22Rv1 (cell line): ENCODE measurements at regions not wholly inside any gene's neighbourhood (a gene's known extent, or its start where the extent isn't known, plus 50 kb on each side); places are given as distances from the start of the nearest gene placed in this dataset.

ENCODE experiments used
- ZFX ChIP-seq: fragments of 450-650 bp; IDR thresholded peaks from 2 replicates; pipeline ENCODE4 v1.6.1; 2017; ENCODE audit warnings: antibody characterized with exemption, borderline replicate concordance
- TF ChIP-seq, protein P1 (sequence below): fragments of 450-650 bp; IDR thresholded peaks from 2 replicates; pipeline ENCODE4 v1.5.1; 2017; ENCODE audit warnings: mild to moderate bottlenecking

DNA sequence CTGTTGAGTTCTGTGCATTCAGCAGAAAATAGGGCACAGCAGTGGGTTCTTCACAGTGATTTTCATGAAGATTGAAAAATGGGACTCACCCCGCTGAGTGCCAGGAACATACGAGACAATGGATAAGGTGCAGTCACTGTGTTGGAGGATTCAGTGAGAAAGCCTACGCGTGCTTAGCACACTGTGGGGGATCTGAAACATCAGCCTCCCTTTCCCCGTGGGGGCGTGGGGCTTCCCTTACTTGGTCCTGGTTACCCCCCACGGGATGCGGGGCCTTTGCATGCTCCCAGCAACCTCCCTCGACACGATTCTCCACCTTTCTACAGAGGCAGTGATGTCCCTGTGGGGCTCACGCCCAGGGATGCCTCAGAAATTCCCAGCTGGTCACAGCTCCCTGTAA, 252.2 kb upstream of the C1orf174 start:
- TF ChIP-seq, protein P1, sequence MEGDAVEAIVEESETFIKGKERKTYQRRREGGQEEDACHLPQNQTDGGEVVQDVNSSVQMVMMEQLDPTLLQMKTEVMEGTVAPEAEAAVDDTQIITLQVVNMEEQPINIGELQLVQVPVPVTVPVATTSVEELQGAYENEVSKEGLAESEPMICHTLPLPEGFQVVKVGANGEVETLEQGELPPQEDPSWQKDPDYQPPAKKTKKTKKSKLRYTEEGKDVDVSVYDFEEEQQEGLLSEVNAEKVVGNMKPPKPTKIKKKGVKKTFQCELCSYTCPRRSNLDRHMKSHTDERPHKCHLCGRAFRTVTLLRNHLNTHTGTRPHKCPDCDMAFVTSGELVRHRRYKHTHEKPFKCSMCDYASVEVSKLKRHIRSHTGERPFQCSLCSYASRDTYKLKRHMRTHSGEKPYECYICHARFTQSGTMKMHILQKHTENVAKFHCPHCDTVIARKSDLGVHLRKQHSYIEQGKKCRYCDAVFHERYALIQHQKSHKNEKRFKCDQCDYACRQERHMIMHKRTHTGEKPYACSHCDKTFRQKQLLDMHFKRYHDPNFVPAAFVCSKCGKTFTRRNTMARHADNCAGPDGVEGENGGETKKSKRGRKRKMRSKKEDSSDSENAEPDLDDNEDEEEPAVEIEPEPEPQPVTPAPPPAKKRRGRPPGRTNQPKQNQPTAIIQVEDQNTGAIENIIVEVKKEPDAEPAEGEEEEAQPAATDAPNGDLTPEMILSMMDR = no peak
- no peak for TF ChIP-seq ZFX
